ENCODE measurements at regions not wholly inside any gene's neighbourhood (a gene's known extent, or its start where the extent isn't known, plus 50 kb on each side); places are given as distances from the start of the nearest gene placed in this dataset.

DNA sequence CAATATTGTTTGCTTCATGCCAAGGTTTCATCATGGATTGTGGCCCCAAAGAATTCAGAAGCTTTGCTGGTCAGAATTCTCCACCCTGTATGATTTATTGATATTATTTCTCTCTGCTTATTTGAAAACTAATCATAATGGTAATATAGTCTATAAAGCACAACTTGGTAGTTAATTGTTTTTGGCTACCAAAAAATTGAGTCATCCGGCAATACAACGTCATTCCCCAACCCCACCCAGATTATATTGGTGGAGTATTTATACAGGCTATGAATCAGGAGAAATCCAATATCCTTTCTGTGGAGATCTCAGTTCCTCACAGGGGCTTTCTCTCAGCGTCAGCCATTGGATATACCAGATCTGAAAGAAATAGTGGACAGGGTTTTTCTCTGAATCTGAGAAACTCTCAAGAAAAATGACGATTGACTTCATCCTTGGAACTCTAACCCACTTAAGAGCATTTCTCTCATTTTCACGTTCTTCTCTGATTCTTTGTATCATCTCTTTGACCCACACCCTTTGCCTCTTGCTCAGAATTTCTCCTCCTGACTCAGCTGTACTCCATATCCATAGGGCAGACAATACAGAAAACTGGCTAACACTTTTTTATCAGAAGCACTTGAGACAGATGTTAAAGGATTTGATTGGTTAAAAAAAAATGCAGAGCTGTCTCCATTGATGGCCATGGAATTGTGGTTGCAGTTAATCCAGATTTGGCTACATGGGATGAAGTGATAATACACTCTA is 1055.8 kb upstream of the CADM2 start:
- DNase-seq: no peak

DNA sequence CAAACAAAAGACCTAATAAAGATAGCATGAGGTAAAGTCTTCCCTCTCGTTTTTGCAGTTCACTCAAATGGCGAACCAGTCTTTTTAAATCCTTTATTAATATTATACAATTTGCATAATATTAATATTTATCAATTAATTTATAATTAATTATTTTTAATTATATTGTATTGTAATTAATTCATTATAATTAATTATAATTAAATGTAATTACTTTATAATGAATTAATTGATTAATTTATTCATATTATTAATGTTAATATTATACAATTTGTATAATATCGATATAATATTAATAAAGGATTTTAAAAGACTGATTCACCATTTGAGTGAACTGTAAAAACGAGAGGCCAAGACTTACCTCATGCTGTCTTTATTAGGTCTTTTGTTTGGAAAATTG is 1045.4 kb upstream of the CADM2 start:
- DNase-seq: no peak

DNA sequence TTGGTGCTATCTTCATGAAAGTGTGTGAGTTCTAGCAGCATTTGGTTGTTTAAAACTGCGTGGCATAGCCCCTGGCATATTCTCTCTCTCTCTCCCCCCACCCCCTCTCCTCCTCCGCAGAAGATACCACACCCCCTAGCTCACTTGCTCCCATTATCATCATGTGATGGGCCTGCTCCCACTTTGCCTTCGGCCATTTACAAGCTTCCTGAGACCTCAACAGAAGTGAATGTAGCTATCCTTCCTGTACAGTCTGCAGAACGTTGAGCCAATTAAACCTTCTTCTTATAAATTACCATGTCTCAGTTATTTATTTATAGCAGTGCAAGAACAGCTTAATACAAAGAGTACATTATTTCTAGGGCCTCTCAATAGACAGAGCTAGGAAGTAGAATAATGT is 1032.5 kb upstream of the CADM2 start:
- DNase-seq: no peak

DNA sequence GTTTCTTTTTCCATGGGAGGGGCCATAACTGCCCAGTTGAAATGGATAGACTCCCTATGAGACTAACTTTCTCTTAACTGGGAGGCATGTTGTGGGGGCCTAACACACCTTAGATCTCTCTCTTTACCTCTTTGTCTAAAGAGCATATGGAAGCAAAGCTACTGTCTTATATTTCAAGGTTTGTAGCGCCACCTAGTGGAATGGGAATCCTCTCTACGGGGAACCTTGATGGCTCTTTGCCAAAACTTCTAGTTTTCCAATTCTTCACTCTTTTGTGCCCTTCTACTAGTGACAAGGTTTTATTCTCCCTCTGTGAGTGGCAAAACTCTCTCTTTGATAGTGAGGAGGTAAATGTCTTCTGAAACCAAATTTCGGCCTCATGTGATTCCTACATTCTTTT is 1030.4 kb upstream of the CADM2 start:
- DNase-seq: peak; percentile 12

DNA sequence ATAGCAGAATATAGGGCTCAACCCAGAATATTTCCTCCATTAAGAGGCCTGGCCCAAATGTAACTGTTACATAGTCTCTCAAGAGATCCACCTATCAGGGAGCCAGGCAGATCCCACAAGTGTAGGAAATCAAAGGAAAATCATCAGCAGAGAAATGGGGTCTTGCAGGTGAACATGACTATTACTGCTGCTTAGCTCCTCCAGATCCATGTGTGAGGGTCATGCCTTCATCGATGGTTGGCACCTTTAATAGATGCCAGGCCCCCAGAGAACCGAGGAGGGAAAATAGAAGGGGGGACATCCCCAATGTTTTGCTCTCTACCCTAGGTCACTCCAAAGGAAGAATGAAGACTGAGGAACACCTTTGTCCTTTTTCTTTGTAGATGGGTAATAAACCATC is 1029.9 kb upstream of the CADM2 start:
- no peak for DNase-seq

DNA sequence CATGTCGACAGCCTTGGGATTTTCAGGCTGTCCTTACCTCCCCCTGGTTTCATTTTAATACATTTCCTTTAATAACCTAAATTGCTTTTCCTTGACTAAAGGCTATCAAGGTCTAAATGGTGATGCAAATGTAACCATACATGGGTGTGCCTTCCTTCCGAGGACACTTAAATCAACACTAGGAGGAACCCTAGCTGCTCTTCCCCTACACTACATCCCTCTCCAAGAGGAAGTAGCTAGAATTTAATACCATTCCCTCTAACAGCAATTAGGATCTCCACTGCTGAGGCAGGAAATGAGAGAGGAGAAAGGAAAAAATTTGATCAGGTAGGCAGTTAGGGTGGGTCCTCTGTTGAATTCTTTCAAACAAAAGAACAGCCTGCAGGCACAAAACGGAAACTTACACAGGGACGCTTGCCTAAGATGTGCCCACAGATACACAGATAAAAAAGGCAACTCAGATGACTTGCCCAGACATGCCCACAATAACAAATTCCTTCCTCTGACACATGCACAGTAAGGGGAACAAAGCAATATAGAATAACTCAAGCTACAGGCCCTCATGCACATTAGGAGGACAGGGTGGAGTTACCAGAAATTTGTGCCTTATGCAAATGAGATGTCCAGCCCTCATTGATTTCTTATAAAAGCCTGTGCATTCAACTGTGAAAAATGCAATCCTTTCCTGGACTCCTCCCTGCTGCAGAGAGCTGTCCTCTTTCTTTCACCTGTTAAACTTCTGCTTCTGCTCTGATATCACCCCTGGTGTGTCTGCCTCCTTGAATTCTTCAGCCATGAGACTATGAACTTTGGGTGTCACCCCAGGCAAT is 1024.4 kb upstream of the CADM2 start:
- peak; percentile 22 for DNase-seq

DNA sequence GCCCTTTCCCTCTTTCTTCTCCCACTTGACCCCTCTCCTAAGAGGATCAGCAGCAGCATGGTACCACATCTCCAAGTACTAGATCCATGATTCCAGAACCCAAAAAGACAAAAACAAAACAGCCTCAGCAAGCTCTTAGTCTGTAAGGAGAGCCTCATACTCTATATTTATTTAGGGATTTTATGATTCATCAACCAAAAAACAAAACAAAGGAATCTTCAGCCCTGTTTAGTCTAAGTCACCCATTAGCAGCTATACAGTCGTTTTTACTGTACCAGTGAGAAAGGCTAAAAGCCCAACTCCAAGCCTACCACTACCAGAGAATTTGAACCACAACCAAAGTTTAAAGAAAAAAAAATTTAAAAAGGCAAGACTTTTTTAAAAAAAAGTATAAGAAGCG is 1020.3 kb upstream of the CADM2 start:
- no peak for DNase-seq

DNA sequence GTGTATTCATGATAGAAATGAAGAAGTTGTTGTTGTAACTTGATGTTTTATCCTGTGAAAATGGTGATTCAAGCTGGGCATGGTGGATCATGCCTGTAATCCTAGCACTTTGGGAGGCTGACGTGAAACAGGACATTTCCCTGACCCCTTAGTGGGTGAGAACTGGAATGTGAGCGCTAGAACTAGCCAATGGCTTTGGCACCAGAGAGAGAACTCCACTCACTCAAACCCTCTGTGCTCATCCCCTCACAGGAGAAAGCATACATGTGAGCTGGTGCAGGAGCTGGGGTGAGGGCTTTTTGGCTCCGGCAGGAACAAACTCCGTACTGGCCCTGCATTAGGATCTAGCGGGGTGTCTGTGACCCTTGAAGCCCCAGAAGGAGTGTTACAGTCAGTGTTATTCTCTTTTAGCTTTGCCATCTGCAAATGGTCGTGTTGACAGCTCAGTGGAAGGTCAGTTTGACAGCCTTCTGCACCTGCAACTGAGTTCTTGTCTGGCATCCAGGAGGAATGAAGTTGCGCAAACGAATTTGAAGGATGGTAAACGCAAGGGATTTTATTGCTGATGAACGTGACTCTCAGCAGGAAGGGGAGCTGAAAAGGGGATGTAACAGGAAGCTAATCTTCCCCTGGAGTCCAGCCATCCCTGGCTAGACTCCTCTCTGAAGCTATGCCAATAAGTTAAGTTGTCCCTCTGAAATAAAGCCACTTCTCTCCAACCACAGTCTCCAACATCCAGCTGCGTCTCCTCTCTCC is 1016.6 kb upstream of the CADM2 start:
- no peak for DNase-seq

DNA sequence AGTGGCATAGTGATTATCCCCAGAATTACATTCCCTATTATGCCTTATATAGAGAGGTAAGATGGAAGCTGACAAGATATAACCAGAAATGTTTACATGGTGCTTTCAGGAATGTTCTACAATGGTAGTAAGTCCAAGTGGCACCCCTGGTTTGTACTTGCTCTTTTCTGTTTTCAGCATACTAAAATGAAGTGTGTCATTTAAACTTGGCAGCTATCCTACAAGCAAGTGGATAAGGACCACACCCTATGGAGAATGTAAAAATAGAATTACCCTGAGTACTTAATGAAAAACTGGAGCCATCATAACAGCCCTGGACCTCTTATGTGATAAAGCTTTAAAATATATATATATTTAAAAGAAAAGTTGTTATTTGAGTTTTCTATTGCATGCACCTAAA is 1012.7 kb upstream of the CADM2 start:
- DNase-seq: no peak

DNA sequence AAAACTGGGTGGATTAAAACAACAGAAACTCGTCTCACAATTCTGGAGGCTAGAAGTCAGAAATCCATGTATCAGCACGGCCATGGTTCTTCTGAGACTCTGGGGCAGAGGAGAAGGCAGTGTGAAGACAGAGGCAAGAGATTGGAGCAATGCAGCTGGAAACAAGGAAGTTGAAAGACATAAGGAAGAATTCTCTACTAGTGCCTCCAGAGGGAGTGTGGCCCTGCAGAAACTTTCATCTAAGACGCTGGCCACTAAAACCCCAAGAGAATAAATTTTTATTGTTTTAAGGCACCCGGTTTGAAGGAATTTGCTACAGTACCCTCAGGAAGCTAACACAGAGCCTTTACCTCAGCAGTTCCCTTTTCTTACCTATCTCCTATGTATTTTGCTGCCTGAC is 1012.2 kb upstream of the CADM2 start:
- no peak for DNase-seq

DNA sequence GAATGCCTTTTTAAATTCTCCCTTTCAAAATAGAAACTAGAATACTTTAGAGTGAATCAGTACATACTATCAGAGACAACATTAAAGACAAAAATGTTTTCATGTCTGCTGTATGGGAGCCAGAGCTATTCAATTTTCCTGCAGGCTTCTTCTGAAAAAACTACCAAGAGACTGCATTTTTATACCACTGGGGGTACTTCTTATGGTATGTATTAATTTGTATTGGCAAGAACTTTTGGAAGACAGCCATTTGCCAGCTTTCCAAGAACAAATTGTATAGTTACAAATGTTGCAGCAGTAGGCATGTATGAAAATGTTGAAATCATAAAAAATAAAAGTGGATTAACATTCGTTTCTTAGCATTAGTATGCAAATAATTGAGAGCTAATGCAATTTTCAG is 1010.0 kb upstream of the CADM2 start:
- peak; percentile 42 for DNase-seq

DNA sequence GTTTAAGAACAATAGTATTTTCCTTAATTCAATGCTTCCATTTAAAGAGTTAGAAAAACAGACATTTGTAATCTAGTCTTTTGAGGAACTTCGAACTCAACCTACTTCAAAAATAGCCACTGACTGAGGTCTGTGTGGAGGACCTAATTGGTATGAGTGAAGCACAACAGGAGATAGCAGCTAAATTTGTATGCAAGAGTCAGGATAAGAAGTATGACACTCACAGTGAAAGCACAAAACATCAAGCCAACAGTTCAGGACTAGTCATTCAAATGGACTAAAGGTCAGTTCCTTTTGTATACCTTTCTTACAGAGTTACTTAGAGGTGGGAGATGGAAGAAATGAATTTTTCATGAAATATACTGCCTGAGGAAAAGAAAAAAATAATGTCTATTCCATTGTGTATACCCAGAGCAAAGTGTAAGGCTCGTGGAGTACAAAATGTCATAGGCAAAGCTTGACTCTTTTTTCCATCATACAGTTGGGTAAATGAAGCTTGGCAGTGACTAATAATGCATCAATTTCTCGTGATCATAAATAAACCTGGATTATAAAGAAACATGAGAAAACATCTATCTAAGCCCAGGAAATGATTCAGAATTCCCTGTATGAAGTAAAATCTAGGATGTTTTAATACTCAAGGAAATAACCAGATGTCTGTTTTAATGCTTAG is 1005.2 kb upstream of the CADM2 start:
- DNase-seq: no peak

DNA sequence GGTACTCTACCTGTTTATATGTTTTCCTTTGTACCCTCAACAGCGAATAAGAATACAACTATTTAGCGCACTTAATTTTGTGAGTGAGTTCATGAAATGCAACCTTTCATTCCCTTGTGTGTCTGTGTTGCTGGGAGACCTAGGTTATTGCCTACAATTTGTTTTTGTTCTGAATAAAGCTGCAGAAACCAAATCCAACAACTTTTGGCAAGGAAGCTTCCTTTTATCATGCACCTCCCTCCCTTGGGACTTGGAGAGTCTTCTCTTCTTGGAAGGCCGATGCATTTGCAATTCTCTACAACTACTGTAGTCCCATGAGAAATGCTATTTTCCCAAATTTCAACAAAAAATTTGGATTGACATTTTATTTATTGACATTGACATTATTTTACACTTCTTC is 1002.4 kb upstream of the CADM2 start:
- DNase-seq: no peak

DNA sequence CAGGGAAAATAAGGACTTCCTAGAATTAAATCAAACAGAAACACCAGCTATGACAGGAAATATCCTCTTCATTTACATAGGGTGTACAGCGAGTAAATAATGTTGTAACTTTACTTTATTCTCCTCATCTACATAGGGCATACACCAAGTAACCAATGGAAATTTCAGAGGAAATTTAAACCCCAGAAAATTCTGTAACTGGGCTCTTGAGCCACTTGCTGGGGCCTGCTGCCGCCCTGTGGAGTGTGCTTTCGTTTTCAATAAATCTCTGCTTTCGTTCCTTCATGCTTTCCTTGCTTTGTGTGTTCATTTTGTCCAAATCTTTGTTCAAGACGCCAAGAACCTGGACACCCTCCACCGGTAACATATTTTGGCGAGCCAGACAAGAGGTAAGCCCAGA is 990.4 kb upstream of the CADM2 start:
- DNase-seq: no peak

DNA sequence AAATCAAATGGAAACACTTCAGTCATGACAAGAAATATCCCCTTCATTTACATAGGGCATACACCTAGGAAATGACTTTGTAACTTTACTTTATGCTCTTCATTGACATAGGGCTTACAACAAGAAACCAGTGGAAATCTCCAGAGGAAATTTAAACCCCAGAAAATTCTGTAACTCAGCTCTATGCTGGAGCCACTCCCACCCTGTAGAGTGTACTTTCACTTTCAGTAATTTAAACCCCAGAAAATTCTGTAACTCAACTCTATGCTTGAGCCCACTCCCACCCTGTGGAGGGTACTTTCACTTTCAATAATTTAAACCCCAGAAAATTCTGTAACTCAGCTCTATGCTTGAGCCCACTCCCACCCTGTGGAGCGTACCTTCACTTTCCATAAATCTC is 987.1 kb upstream of the CADM2 start:
- DNase-seq: no peak

DNA sequence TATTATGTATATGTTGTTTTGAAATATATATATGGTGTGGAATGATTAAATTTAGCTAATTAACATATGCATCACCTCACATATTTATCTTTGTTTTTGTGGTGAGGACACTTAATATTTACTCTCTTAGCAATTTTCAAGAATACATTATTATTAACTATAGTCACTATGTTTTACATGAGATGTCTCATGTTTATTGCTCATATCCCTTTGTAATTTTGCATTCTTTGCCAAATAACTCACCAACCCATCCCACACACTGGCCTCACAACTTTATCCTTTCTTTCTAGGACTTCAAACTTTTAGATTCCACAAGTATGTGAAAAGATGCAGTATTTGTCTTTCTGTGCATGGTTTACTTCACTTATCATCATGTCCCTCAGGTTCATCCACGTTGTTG is 950.2 kb upstream of the CADM2 start:
- no peak for DNase-seq

DNA sequence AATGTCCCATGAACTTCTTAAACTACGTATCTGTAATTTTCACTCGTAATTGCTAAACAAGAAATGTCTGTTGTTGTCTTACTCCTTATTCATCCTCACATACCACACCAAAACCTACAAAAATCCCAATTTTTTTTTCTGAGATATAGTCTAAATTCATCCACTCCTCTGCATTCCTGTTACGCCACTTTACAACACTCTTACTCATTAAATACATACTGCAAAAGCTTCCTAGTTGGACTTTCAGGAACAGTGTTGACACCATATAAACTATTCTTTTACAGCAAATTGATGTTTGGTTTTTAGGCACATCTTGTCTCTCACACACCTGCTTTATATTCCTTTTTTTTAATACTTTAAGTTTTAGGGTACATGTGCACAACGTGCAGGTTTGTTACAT is 934.9 kb upstream of the CADM2 start:
- no peak for DNase-seq

DNA sequence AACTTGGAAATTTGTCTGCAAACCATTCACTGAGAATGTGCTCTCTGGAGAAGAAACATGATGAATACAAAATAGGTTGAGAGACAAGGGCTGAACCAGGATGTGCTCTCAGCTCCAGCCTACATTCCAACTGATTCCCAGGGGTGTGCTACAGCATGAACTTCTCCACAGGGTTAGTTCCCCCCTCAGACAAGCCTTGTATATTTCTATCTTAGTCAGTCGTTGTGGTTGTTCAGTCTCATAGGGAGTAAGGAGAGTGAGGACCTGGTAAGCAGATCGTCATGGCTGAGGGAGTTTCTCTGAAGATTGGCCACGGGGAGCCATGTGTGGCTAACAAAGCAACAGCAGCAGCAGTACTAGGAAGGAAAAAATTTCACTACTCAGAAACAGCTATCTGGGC is 919.7 kb upstream of the CADM2 start:
- DNase-seq: no peak

DNA sequence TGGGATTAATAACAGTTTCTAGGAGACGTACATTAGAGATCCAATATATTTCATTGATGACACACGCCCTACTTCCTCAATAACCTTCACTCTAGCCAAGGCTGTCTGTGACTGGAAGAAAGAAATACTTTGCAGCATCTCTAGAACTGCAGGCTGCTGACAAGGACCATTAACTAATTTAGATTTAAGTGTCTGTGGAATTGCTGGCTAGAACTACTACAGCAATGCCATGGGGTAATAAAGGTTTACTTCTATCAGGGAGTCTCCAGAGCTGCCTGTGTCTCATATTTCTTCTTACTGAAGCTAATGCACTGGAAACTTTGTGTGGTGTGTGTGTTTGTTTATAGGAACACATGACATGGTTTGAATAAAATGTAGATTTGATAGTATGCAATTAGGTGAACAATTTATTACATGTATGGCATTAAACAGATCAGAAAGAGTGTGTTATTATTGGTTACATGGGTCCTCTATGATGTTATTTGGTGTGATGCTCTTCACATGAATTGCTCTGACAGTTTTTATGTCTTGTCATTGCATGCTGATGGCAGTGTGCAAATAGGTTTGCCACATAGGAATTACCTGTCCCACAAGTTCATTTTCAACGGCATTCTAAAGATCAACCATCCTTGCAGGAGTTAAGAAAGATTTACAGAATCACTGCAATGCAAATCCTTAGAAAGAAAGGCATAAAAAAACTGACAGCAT is 916.2 kb upstream of the CADM2 start:
- DNase-seq: no peak

DNA sequence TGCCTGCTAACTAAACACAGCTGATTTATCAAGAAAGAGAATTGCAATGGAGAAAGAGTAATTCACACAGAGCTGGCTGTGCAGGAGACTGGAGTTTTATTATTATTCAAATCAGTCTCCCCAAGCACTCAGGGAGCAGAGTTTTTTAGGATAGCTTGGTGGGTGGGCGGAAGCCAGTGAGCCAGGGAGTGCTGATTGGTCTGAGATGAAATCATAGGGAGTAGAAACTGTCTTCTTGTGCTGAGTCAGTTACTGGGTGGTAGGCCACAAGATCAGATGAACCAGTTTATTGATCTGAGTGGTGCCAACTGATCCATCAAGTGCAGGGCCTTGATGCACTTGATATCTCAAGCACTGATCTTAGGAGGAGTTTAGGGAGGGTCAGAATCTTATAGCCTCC is 891.9 kb upstream of the CADM2 start:
- DNase-seq: no peak

DNA sequence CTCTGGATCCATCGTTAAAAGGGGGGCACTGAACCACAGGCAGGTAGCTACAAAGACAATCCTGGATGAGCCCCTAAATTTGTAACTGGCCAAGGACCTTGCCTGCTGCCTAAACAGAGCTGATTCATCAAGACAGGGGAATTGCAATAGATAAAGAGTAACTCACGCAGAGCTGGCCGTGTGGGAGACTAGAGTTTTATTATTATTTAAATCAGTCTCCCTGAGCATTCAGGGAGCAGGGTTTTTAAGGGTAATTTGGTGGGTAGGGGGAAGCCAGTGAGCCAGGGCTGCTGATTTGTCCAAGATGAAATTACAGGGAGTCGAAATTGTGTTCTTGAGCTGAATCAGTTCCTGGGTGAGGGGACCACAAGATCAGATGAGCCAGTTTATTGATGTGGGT is 885.1 kb upstream of the CADM2 start:
- DNase-seq: no peak

DNA sequence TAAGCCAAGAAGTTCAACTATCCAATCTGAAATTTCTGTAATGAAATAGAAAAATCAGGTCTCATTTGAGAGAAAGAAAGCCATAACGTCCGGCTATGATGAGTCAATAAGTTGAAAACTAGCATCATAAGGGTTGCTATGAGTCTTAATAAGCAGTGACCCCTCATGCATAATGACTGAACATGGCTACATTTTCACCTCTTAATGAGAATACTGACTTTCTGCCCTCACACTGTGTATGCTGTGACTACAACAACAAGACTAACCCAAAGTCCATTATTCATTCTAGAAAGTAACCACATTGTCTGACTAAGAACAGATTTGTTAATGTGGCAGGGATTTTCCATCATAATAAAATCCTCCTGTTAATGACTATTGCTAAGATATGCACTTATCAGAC is 884.0 kb upstream of the CADM2 start:
- DNase-seq: no peak

DNA sequence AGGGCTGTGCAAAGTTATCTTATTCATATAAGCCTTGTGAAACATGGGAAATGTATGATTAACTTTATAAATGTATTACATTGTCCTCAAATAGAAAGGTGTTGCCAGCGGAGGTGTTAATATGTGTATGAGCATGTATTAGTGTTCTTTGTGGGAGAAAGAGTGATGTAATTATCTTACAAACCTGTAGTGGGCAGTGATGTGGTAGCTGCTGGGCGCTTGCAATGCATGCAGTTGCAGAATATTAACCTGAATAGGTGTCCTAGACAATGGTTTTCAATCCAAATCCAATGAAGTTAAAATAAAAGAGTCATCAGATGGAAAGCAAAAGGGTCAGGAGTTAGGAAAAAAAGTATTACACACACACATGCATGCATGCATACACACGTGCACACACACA is 881.3 kb upstream of the CADM2 start:
- DNase-seq: no peak
